GM13976 (cell line): ENCODE measurements at regions not wholly inside any gene's neighbourhood (a gene's known extent, or its start where the extent isn't known, plus 50 kb on each side); places are given as distances from the start of the nearest gene placed in this dataset.

Experiments used
- DNase-seq: peaks from one replicate; pipeline ENCODE4 v3.0.0; 2012; ENCODE audit warnings: low spot score
- CTCF ChIP-seq: IDR thresholded peaks from 2 replicates; pipeline ENCODE4 v1.5.1; 2012; ENCODE audit warnings: borderline replicate concordance, mild to moderate bottlenecking; ENCODE audit not compliant: insufficient read depth; ENCODE audit errors: extremely low read depth, missing control alignments, control extremely low read depth
- in situ Hi-C: fragments of 300-500 bp; cut with MboI; formaldehyde crosslinking; loops from one replicate; pipeline ENCODE4 v1.12.0; 2022; ENCODE audit warnings: low sequenced_read_pairs, mixed read lengths, inconsistent platforms; ENCODE audit not compliant: unreplicated experiment

- in situ Hi-C loops: no loop called here
- DNase-seq: no peak
- TF ChIP-seq CTCF: no peak
Measured at GRCh38 chr6:54463354-54464024, 155.2 kb downstream of the TINAG start.

- in situ Hi-C loops: no loop called here
- no peak for TF ChIP-seq CTCF
- no peak for DNase-seq
Measured at GRCh38 chr6:54465649-54466300, 157.5 kb downstream of the TINAG start.

GRCh38 chr6:54467384-54467783 is 159.1 kb downstream of the TINAG start:
- in situ Hi-C loops: no loop called here
- no peak for DNase-seq
- TF ChIP-seq CTCF: no peak

- in situ Hi-C loops: no loop called here
- no peak for DNase-seq
- TF ChIP-seq CTCF: no peak
Measured at GRCh38 chr6:54473328-54473727, 165.1 kb downstream of the TINAG start.

- in situ Hi-C loops: no loop called here
- DNase-seq: no peak
- TF ChIP-seq CTCF: no peak
Measured at GRCh38 chr6:54474898-54475297, 166.7 kb downstream of the TINAG start.

GRCh38 chr6:54481091-54481490 is 172.8 kb downstream of the TINAG start:
- no peak for TF ChIP-seq CTCF
- no peak for DNase-seq
- in situ Hi-C loops: no loop called here
